Stimulated activated CD4-positive, alpha-beta T cell treated with anti-CD3 and anti-CD28 coated beads, TNF-alpha, amount 100 ng/mL, for 24 hours (primary cell): ENCODE measurements at regions not wholly inside any gene's neighbourhood (a gene's known extent, or its start where the extent isn't known, plus 50 kb on each side); places are given as distances from the start of the nearest gene placed in this dataset.

Source experiments
- DNase-seq, 3 experiments: peaks; one replicate each; pipeline ENCODE4 v3.0.0-alpha.2; 2020; ENCODE audit warnings: low read depth in 3 of 3

- DNase-seq = no peak
Observed at GRCh38 chr5:116655431-116655830, 80.8 kb upstream of the SEMA6A start.

GRCh38 chr5:116654925-116655324, 80.3 kb upstream of the SEMA6A start:
- no peak for DNase-seq

GRCh38 chr5:116652903-116653302, 78.3 kb upstream of the SEMA6A start:
- DNase-seq = no peak

- no peak for DNase-seq
Observed at GRCh38 chr5:116652196-116652729, 77.6 kb upstream of the SEMA6A start.

- DNase-seq = no peak
Observed at GRCh38 chr5:116651653-116652052, 77.0 kb upstream of the SEMA6A start.

GRCh38 chr5:116650964-116651363, 76.3 kb upstream of the SEMA6A start:
- no peak for DNase-seq

GRCh38 chr5:116650544-116650943, 75.9 kb upstream of the SEMA6A start:
- no peak for DNase-seq

- DNase-seq = no peak
Observed at GRCh38 chr5:116646611-116647289, 72.1 kb upstream of the SEMA6A start.

- no peak for DNase-seq
Observed at GRCh38 chr5:116645627-116646026, 71.0 kb upstream of the SEMA6A start.

GRCh38 chr5:116640236-116640635, 65.6 kb upstream of the SEMA6A start:
- DNase-seq = no peak

GRCh38 chr5:116637149-116637740, 62.6 kb upstream of the SEMA6A start:
- no peak for DNase-seq

GRCh38 chr5:116632890-116633289, 58.3 kb upstream of the SEMA6A start:
- DNase-seq = no peak

GRCh38 chr5:116631147-116631546, 56.5 kb upstream of the SEMA6A start:
- no peak for DNase-seq

GRCh38 chr5:116629168-116629567, 54.5 kb upstream of the SEMA6A start:
- no peak for DNase-seq

- DNase-seq = no peak
Observed at GRCh38 chr5:116626945-116627679, 52.5 kb upstream of the SEMA6A start.

- DNase-seq = no peak
Observed at GRCh38 chr5:116626272-116626723, 51.7 kb upstream of the SEMA6A start.
